Neural cell (in vitro differentiated cells): ENCODE measurements at regions not wholly inside any gene's neighbourhood (a gene's known extent, or its start where the extent isn't known, plus 50 kb on each side); places are given as distances from the start of the nearest gene placed in this dataset.

Source experiments
- H2AFZ ChIP-seq: fragments of 200-600, 300-800 bp; sonication (generic), shearing (Covaris generic); 2 replicates; pipeline ENCODE4 v1.6.0; 2014; ENCODE audit warnings: low read depth, mild to moderate bottlenecking, antibody characterized with exemption, low read length, moderate library complexity
- H3F3A ChIP-seq: fragments of 200-600 bp; shearing (Covaris generic); 2 replicates; pipeline ENCODE4 v1.6.1; 2016; ENCODE audit warnings: mild to moderate bottlenecking, moderate library complexity, mixed read lengths, antibody characterized with exemption, low read length; ENCODE audit not compliant: insufficient read depth, poor library complexity, severe bottlenecking
- H3K27ac ChIP-seq: fragments of 200-600, 300-800 bp; sonication (generic), shearing (Covaris generic); 2 replicates; pipeline ENCODE4 v1.5.1; 2014; ENCODE audit warnings: mild to moderate bottlenecking, low read length, moderate library complexity
- H3K27me3 ChIP-seq: fragments of 300-800, 200-600 bp; sonication (generic), shearing (Covaris generic); 2 replicates; pipeline ENCODE4 v1.6.0; 2014; ENCODE audit warnings: mild to moderate bottlenecking, low read depth, low read length, moderate library complexity; ENCODE audit not compliant: insufficient read depth
- H3K36me3 ChIP-seq: fragments of 300-800, 200-600 bp; sonication (generic), shearing (Covaris generic); 2 replicates; pipeline ENCODE4 v1.5.1; 2014; ENCODE audit warnings: mild to moderate bottlenecking, antibody characterized with exemption, low read length, moderate library complexity; ENCODE audit not compliant: insufficient read depth
- H3K4me2 ChIP-seq: fragments of 300-800, 200-600 bp; sonication (generic), shearing (Covaris generic); 2 replicates; pipeline ENCODE4 v1.6.0; 2014; ENCODE audit warnings: mild to moderate bottlenecking, low read length
- H3K4me3 ChIP-seq: fragments of 300-800, 200-600 bp; sonication (generic), shearing (Covaris generic); 2 replicates; pipeline ENCODE4 v1.5.1; 2014; ENCODE audit warnings: mild to moderate bottlenecking, low read length, moderate library complexity
- H3K79me2 ChIP-seq: fragments of 200-600 bp; shearing (Covaris generic); replicated peaks from 2 replicates; pipeline ENCODE4 v1.6.0; 2014; ENCODE audit warnings: mild to moderate bottlenecking, low read length, moderate library complexity; ENCODE audit not compliant: insufficient read depth
- H3K9ac ChIP-seq: fragments of 300-800, 200-600 bp; sonication (generic), shearing (Covaris generic); 2 replicates; pipeline ENCODE4 v1.6.1; 2016; ENCODE audit warnings: mild to moderate bottlenecking, low read length, mixed read lengths
- H3K9me2 ChIP-seq: fragments of 200-600 bp; shearing (Covaris generic); 2 replicates; pipeline ENCODE4 v1.6.1; 2016; ENCODE audit warnings: mild to moderate bottlenecking, low read length, mixed read lengths; ENCODE audit not compliant: insufficient read depth
- H3K9me3 ChIP-seq: fragments of 200-600, 300-800 bp; sonication (generic), shearing (Covaris generic); 2 replicates; pipeline ENCODE4 v1.6.1; 2016; ENCODE audit warnings: mild to moderate bottlenecking, mixed run types, low read length, moderate library complexity, mixed read lengths
- H4K20me1 ChIP-seq: fragments of 200-600 bp; shearing (Covaris generic); 2 replicates; pipeline ENCODE4 v1.6.1; 2016; ENCODE audit warnings: mild to moderate bottlenecking, mixed run types; ENCODE audit not compliant: insufficient read depth
- EP300 ChIP-seq: fragments of 450-650 bp; conservative IDR thresholded peaks from 2 replicates; pipeline ENCODE4 v1.6.1; 2014; ENCODE audit warnings: antibody characterized with exemption, mild to moderate bottlenecking, moderate library complexity; ENCODE audit not compliant: poor library complexity, severe bottlenecking
- EZH2 ChIP-seq: fragments of 200-600, 300-800 bp; shearing (Covaris generic), sonication (generic); IDR thresholded peaks from 2 replicates; pipeline ENCODE4 v1.6.1; 2014; ENCODE audit warnings: antibody characterized with exemption, low read length, borderline replicate concordance, mild to moderate bottlenecking; ENCODE audit not compliant: insufficient read depth, poor library complexity, severe bottlenecking
- MXI1 ChIP-seq: fragments of 450-650 bp; conservative IDR thresholded peaks from 2 replicates; pipeline ENCODE4 v1.6.1; 2014; ENCODE audit warnings: antibody characterized with exemption, mild to moderate bottlenecking; ENCODE audit not compliant: poor library complexity, severe bottlenecking
- POLR2AphosphoS5 ChIP-seq: IDR thresholded peaks from 2 replicates; pipeline ENCODE4 v1.6.1; 2012
- RAD21 ChIP-seq: fragments of 450-650 bp; conservative IDR thresholded peaks from 2 replicates; pipeline ENCODE4 v1.6.1; 2014; ENCODE audit warnings: antibody characterized with exemption, mild to moderate bottlenecking, moderate library complexity
- SMC3 ChIP-seq: fragments of 450-650 bp; conservative IDR thresholded peaks from 2 replicates; pipeline ENCODE4 v1.6.1; 2014; ENCODE audit warnings: antibody characterized with exemption, mild to moderate bottlenecking, moderate library complexity; ENCODE audit not compliant: poor library complexity
- TAF1 ChIP-seq: IDR thresholded peaks from 2 replicates; pipeline ENCODE4 v1.6.1; 2012; ENCODE audit warnings: low read depth
- TF ChIP-seq, protein P1 (sequence below): fragments of 450-650 bp; IDR thresholded peaks from 2 replicates; pipeline ENCODE4 v1.5.1; 2014; ENCODE audit warnings: antibody characterized with exemption, mild to moderate bottlenecking, moderate library complexity; ENCODE audit not compliant: poor library complexity, severe bottlenecking
- TF ChIP-seq, protein P2 (sequence below): IDR thresholded peaks from 2 replicates; pipeline ENCODE4 v1.6.1; 2012; ENCODE audit warnings: borderline replicate concordance

DNA sequence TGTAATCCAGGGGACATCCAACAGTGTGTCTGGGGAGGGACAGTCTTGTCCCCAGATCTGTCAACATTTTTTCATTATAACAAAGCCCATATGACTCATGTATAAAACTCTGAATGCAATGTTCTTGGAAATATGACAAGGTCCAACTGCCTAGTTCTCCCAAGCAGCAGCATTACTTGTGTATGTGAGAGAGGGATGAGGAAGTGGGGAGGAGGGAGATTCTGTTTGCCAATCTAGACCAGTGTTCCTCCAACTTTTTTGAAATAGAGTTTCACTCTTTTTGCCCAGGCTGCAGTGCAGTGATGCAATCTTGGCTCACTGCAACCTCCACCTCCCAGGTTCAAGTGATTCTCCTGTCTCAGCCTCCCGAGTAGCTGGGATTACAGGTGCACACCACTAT lies 394.8 kb downstream of the DHX35 start:
- Histone ChIP-seq H3K4me2 (no peak overlapping the region), H3K4me3 (no peak overlapping the region)

DNA sequence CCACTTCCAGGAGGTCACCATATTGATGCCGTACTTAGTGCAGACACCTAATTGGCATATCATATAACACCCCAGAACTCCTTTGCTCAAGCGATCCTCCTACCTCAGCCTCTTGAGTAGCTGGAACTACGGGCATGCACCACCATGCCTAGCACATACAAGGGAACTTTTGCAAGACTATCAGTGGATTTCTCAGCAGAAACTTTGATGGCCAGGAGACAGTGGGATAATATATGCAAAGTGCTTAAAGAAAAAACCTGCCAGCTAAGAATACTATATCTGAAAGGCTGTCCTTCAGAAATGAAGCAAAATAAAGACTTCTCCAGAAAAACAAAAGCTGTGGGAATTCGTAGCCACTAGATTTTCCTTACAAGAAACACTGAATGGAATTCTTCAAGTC lies 387.1 kb downstream of the DHX35 start:
- Histone ChIP-seq H3K4me3 (no peak overlapping the region), H3K79me2 (no peaks in the 10 kb centered on the region), H4K20me1 (no peaks in the 10 kb centered on the region), H3K36me3 (no peaks in the 10 kb centered on the region), H3K9me2 (no peaks in the 10 kb centered on the region), H3K9me3 (peaks cover 6% of the 10 kb centered on the region), H3K27ac (no peak overlapping the region), H3F3A (no peaks in the 10 kb centered on the region), H2AFZ (no peak overlapping the region), H3K9ac (no peak overlapping the region), H3K27me3 (no peaks in the 10 kb centered on the region), H3K4me2 (no peak overlapping the region)
- TF ChIP-seq, protein P1, sequence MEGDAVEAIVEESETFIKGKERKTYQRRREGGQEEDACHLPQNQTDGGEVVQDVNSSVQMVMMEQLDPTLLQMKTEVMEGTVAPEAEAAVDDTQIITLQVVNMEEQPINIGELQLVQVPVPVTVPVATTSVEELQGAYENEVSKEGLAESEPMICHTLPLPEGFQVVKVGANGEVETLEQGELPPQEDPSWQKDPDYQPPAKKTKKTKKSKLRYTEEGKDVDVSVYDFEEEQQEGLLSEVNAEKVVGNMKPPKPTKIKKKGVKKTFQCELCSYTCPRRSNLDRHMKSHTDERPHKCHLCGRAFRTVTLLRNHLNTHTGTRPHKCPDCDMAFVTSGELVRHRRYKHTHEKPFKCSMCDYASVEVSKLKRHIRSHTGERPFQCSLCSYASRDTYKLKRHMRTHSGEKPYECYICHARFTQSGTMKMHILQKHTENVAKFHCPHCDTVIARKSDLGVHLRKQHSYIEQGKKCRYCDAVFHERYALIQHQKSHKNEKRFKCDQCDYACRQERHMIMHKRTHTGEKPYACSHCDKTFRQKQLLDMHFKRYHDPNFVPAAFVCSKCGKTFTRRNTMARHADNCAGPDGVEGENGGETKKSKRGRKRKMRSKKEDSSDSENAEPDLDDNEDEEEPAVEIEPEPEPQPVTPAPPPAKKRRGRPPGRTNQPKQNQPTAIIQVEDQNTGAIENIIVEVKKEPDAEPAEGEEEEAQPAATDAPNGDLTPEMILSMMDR, result no peak
- TF ChIP-seq RAD21 (no peak), EZH2 (no peak), EP300 (no peak), MXI1 (no peak), TAF1 (no peak), POLR2AphosphoS5 (no peak), SMC3 (no peak)
- TF ChIP-seq, protein P2, sequence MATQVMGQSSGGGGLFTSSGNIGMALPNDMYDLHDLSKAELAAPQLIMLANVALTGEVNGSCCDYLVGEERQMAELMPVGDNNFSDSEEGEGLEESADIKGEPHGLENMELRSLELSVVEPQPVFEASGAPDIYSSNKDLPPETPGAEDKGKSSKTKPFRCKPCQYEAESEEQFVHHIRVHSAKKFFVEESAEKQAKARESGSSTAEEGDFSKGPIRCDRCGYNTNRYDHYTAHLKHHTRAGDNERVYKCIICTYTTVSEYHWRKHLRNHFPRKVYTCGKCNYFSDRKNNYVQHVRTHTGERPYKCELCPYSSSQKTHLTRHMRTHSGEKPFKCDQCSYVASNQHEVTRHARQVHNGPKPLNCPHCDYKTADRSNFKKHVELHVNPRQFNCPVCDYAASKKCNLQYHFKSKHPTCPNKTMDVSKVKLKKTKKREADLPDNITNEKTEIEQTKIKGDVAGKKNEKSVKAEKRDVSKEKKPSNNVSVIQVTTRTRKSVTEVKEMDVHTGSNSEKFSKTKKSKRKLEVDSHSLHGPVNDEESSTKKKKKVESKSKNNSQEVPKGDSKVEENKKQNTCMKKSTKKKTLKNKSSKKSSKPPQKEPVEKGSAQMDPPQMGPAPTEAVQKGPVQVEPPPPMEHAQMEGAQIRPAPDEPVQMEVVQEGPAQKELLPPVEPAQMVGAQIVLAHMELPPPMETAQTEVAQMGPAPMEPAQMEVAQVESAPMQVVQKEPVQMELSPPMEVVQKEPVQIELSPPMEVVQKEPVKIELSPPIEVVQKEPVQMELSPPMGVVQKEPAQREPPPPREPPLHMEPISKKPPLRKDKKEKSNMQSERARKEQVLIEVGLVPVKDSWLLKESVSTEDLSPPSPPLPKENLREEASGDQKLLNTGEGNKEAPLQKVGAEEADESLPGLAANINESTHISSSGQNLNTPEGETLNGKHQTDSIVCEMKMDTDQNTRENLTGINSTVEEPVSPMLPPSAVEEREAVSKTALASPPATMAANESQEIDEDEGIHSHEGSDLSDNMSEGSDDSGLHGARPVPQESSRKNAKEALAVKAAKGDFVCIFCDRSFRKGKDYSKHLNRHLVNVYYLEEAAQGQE, result no peak

More for the DNA sequence above, 394.8 kb downstream of the DHX35 start:
- Histone ChIP-seq H2AFZ (no peak overlapping the region), H3K79me2 (no peaks in the 10 kb centered on the region), H3K9me2 (no peaks in the 10 kb centered on the region), H3F3A (no peaks in the 10 kb centered on the region), H3K36me3 (no peaks in the 10 kb centered on the region), H3K9me3 (no peaks in the 10 kb centered on the region), H4K20me1 (no peaks in the 10 kb centered on the region), H3K27ac (no peak overlapping the region), H3K9ac (no peak overlapping the region), H3K27me3 (no peaks in the 10 kb centered on the region)
- TF ChIP-seq POLR2AphosphoS5 (no peak), EP300 (no peak), TAF1 (no peak), SMC3 (no peak), RAD21 (no peak), EZH2 (no peak), MXI1 (no peak)
- TF ChIP-seq, protein P1, result no peak
- TF ChIP-seq, protein P2, result no peak
